Loucy (cell line): ENCODE measurements at regions not wholly inside any gene's neighbourhood (a gene's known extent, or its start where the extent isn't known, plus 50 kb on each side); places are given as distances from the start of the nearest gene placed in this dataset.

Source experiments
- H2AFZ ChIP-seq: fragments of 200-600 bp; sonication (generic); 2 replicates; pipeline ENCODE4 v1.6.0; 2016; ENCODE audit warnings: antibody characterized with exemption, mild to moderate bottlenecking, low read length, moderate library complexity
- H3F3A ChIP-seq: fragments of 200-600 bp; 2 replicates; pipeline ENCODE4 v1.6.0; 2016; ENCODE audit warnings: antibody characterized with exemption, low read depth, mild to moderate bottlenecking
- H3K27me3 ChIP-seq: fragments of 200-600 bp; sonication (generic); 2 replicates; pipeline ENCODE4 v1.6.1; 2014; ENCODE audit warnings: low read length, mild to moderate bottlenecking; ENCODE audit not compliant: insufficient read depth, poor library complexity, severe bottlenecking
- H3K36me3 ChIP-seq: fragments of 200-600 bp; sonication (generic); 2 replicates; pipeline ENCODE4 v1.6.1; 2016; ENCODE audit warnings: low read length; ENCODE audit not compliant: insufficient read depth
- H3K4me1 ChIP-seq: fragments of 200-600 bp; sonication (generic); 2 replicates; pipeline ENCODE4 v1.5.1; 2014; ENCODE audit warnings: low read length, mild to moderate bottlenecking; ENCODE audit not compliant: insufficient read depth, poor library complexity, severe bottlenecking
- H3K4me2 ChIP-seq: fragments of 200-600 bp; sonication (generic); 2 replicates; pipeline ENCODE4 v1.6.0; 2014; ENCODE audit warnings: antibody characterized with exemption, low read length, low read depth, mild to moderate bottlenecking; ENCODE audit not compliant: poor library complexity, severe bottlenecking
- H3K4me3 ChIP-seq: fragments of 200-600 bp; sonication (generic); 2 replicates; pipeline ENCODE4 v1.5.1; 2014; ENCODE audit warnings: low read length, mild to moderate bottlenecking, mixed read lengths; ENCODE audit not compliant: poor library complexity, severe bottlenecking
- H3K79me2 ChIP-seq: fragments of 200-600 bp; sonication (generic); 2 replicates; pipeline ENCODE4 v1.6.1; 2014; ENCODE audit warnings: low read length; ENCODE audit not compliant: insufficient read depth
- H3K9ac ChIP-seq: fragments of 200-600 bp; sonication (generic); 2 replicates; pipeline ENCODE4 v1.6.0; 2014; ENCODE audit warnings: mild to moderate bottlenecking, low read depth, low read length, moderate library complexity; ENCODE audit not compliant: poor library complexity, severe bottlenecking
- H3K9me2 ChIP-seq: fragments of 200-600 bp; sonication (generic); replicated peaks from 2 replicates; pipeline ENCODE4 v1.6.1; 2016; ENCODE audit warnings: low read depth, low read length, mixed read lengths
- H3K9me3 ChIP-seq: fragments of 200-600 bp; sonication (generic); 2 replicates; pipeline ENCODE4 v1.6.1; 2014; ENCODE audit warnings: mild to moderate bottlenecking, antibody characterized with exemption, low read length, low read depth; ENCODE audit not compliant: insufficient read depth
- H4K20me1 ChIP-seq: fragments of 200-600 bp; sonication (generic); 2 replicates; pipeline ENCODE4 v1.6.0; 2014; ENCODE audit warnings: antibody characterized with exemption, low read length, mild to moderate bottlenecking; ENCODE audit not compliant: insufficient read depth, poor library complexity, severe bottlenecking
- CTCF ChIP-seq: fragments of 200-600 bp; sonication (generic); conservative IDR thresholded peaks from 2 replicates; pipeline ENCODE4 v1.5.1; 2014; ENCODE audit warnings: mild to moderate bottlenecking, antibody characterized with exemption, low read length
- EZH2phosphoT487 ChIP-seq: fragments of 200-600 bp; IDR thresholded peaks from 2 replicates; pipeline ENCODE4 v1.6.1; 2018; ENCODE audit warnings: antibody characterized with exemption, mild to moderate bottlenecking, moderate library complexity, borderline replicate concordance

- Histone ChIP-seq H3K27me3 (no peaks in the 10 kb centered on the region), H2AFZ (no peak overlapping the region), H3K9me2 (no peaks in the 10 kb centered on the region), H3K9ac (no peak overlapping the region), H3K9me3 (no peaks in the 10 kb centered on the region), H3K79me2 (no peaks in the 10 kb centered on the region), H4K20me1 (no peaks in the 10 kb centered on the region), H3K4me3 (no peak overlapping the region), H3K4me1 (peaks cover 4% of the 10 kb centered on the region), H3K4me2 (no peak overlapping the region), H3F3A (no peaks in the 10 kb centered on the region), H3K36me3 (no peaks in the 10 kb centered on the region)
- TF ChIP-seq CTCF (no peak), EZH2phosphoT487 (no peak)
These were observed 505.5 kb upstream of the ZMIZ1 start for GRCh38 chr10:78563314-78563713.

GRCh38 chr10:78565841-78566240 is 502.9 kb upstream of the ZMIZ1 start:
- no peaks in the 10 kb centered on the region for H3K9me3 ChIP-seq
- H3K9ac ChIP-seq, result no peak overlapping the region
- no peaks in the 10 kb centered on the region for H3K27me3 ChIP-seq
- H3K4me1 ChIP-seq, result peaks cover 16% of the 10 kb centered on the region
- H3K4me2 ChIP-seq, result no peak overlapping the region
- H3K36me3 ChIP-seq, result no peaks in the 10 kb centered on the region
- no peak for TF ChIP-seq EZH2phosphoT487
- TF ChIP-seq CTCF, result no peak
- no peaks in the 10 kb centered on the region for H3F3A ChIP-seq
- no peaks in the 10 kb centered on the region for H4K20me1 ChIP-seq
- no peak overlapping the region for H3K4me3 ChIP-seq
- H3K9me2 ChIP-seq, result no peaks in the 10 kb centered on the region
- H3K79me2 ChIP-seq, result no peaks in the 10 kb centered on the region
- no peak overlapping the region for H2AFZ ChIP-seq

GRCh38 chr10:78566284-78567111 is 502.3 kb upstream of the ZMIZ1 start:
- H3K4me2 ChIP-seq, result no peak overlapping the region
- no peak overlapping the region for H3K4me3 ChIP-seq
- H3K27me3 ChIP-seq, result no peaks in the 10 kb centered on the region
- H3K9me3 ChIP-seq, result no peaks in the 10 kb centered on the region
- H2AFZ ChIP-seq, result no peak overlapping the region
- TF ChIP-seq CTCF, result no peak
- TF ChIP-seq EZH2phosphoT487, result no peak
- no peaks in the 10 kb centered on the region for H3K79me2 ChIP-seq
- H3K36me3 ChIP-seq, result no peaks in the 10 kb centered on the region
- H4K20me1 ChIP-seq, result no peaks in the 10 kb centered on the region
- H3K4me1 ChIP-seq, result peaks cover 16% of the 10 kb centered on the region
- H3K9me2 ChIP-seq, result no peaks in the 10 kb centered on the region
- H3K9ac ChIP-seq, result no peak overlapping the region
- no peaks in the 10 kb centered on the region for H3F3A ChIP-seq
